A549 (cell line): ENCODE measurements at regions not wholly inside any gene's neighbourhood (a gene's known extent, or its start where the extent isn't known, plus 50 kb on each side); places are given as distances from the start of the nearest gene placed in this dataset.

Source experiments
- ATAC-seq, 2 experiments: fragments of 200-7000 bp in 1 of 2; fragments of >200 bp in 1 of 2; cut with Nextera tagmentation in 1 of 2; cut with Tn5 transposase in 1 of 2; 3 replicates each; pipeline versions ENCODE4 v1.8.0 to v1.9.1; 2018 to 2020; ENCODE audit warnings: mild to moderate bottlenecking in 1 of 2, moderate library complexity in 1 of 2
- CTCF ChIA-PET: fragments of 300-600 bp; sonication (Branson Sonifier 250); formaldehyde crosslinking; extraction: SDS; loops from one replicate; lab custom pipeline; 2021; ENCODE audit warnings: antibody characterized with exemption, inconsistent platforms; lab: Yijun Ruan, JAX
- POLR2A ChIA-PET: fragments of 350-600 bp; formaldehyde crosslinking; extraction: SDS; loops from one replicate; lab custom pipeline; 2021; ENCODE audit warnings: antibody characterized with exemption, inconsistent platforms; lab: Yijun Ruan, JAX
- DNase-seq, 2 experiments: peaks; one replicate each; pipeline versions ENCODE4 v3.0.0 to v3.0.0-alpha.2; 2011 to 2016; ENCODE audit warnings: low read depth in 1 of 2, low spot score in 1 of 2
- FAIRE-seq: peaks from 2 replicates; lab custom pipeline; 2011; peaks lifted over from hg19 to GRCh38; lab: Jason Lieb, UNC
- H3K27ac ChIP-seq, 2 experiments: fragments of >200 bp; sonication (Bioruptor Twin); formaldehyde crosslinking; 3 replicates each; pipeline ENCODE4 v1.5.1; 2016 to 2017
- H3K4me1 ChIP-seq: fragments of >200 bp; sonication (Bioruptor Twin); formaldehyde crosslinking; 3 replicates; pipeline ENCODE4 v1.6.1; 2016
- H3K4me2 ChIP-seq: fragments of >200 bp; sonication (Bioruptor Twin); formaldehyde crosslinking; 3 replicates; pipeline ENCODE4 v1.6.1; 2016
- H3K4me3 ChIP-seq: fragments of >200 bp; sonication (Bioruptor Twin); formaldehyde crosslinking; 3 replicates; pipeline ENCODE4 v1.5.1; 2016
- H3K9me3 ChIP-seq: fragments of >200 bp; sonication (Bioruptor Twin); formaldehyde crosslinking; 3 replicates; pipeline ENCODE4 v1.6.1; 2016
- CBX8 ChIP-seq: fragments of 200-600 bp; sonication (generic); IDR thresholded peaks from 2 replicates; pipeline ENCODE4 v1.6.1; 2016
- CEBPB ChIP-seq, 2 experiments: fragments of >200 bp in 1 of 2; sonication (Bioruptor Twin) in 1 of 2; formaldehyde crosslinking in 1 of 2; IDR thresholded peaks; 2 replicates each; pipeline ENCODE4 v1.6.1; 2012 to 2016
- CHD2 ChIP-seq: fragments of 150-350 bp; IDR thresholded peaks from 2 replicates; pipeline ENCODE4 v1.6.1; 2014; ENCODE audit warnings: low read length; ENCODE audit not compliant: partially characterized antibody
- CHD4 ChIP-seq: fragments of 200-600 bp; sonication (generic); IDR thresholded peaks from 2 replicates; pipeline ENCODE4 v1.6.1; 2016; ENCODE audit warnings: antibody characterized with exemption, mild to moderate bottlenecking, borderline replicate concordance
- FOSB ChIP-seq: fragments of 250-450 bp; sonication (Bioruptor Pico); IDR thresholded peaks from 2 replicates; pipeline ENCODE4 v1.5.0; 2020; ENCODE audit warnings: mild to moderate bottlenecking, moderate library complexity
- GATA3 ChIP-seq: IDR thresholded peaks from 2 replicates; pipeline ENCODE4 v1.6.1; 2012; ENCODE audit warnings: borderline replicate concordance
- HEYL ChIP-seq: fragments of 250-450 bp; sonication (Bioruptor Pico); IDR thresholded peaks from 2 replicates; pipeline ENCODE4 v1.8.0; 2021; ENCODE audit warnings: mild to moderate bottlenecking, moderate library complexity
- HOXB5 ChIP-seq: fragments of 250-450 bp; sonication (Bioruptor Pico); IDR thresholded peaks from 2 replicates; pipeline ENCODE4 v1.5.0; 2020; ENCODE audit warnings: mild to moderate bottlenecking, moderate library complexity
- JUNB ChIP-seq: fragments of >200 bp; sonication (Bioruptor Twin); formaldehyde crosslinking; IDR thresholded peaks from 2 replicates; pipeline ENCODE4 v1.6.1; 2016
- KDM1A ChIP-seq: fragments of 200-600 bp; sonication (generic); IDR thresholded peaks from 2 replicates; pipeline ENCODE4 v1.6.1; 2016; ENCODE audit warnings: low read depth, mild to moderate bottlenecking
- MAX ChIP-seq: IDR thresholded peaks from 2 replicates; pipeline ENCODE4 v1.6.1; 2012
- NFE2L2 ChIP-seq: fragments of 150-350 bp; conservative IDR thresholded peaks from 2 replicates; pipeline ENCODE4 v1.6.1; 2014; ENCODE audit warnings: low read length
- NR3C1 ChIP-seq: fragments of >200 bp; sonication (Bioruptor Twin); formaldehyde crosslinking; IDR thresholded peaks from 3 replicates; pipeline ENCODE4 v1.6.1; 2017
- PHF8 ChIP-seq: fragments of 200-600 bp; sonication (generic); IDR thresholded peaks from 2 replicates; pipeline ENCODE4 v1.6.1; 2016; ENCODE audit warnings: low read depth, mild to moderate bottlenecking, antibody characterized with exemption, moderate library complexity, borderline replicate concordance
- POLR2A ChIP-seq: IDR thresholded peaks from 2 replicates; pipeline ENCODE4 v1.6.1; 2012; ENCODE audit warnings: mild to moderate bottlenecking, low read length
- POLR2AphosphoS2 ChIP-seq: conservative IDR thresholded peaks from 2 replicates; pipeline ENCODE4 v1.6.1; 2012; ENCODE audit warnings: low read length, improper control_type of control experiment, inconsistent platforms
- RARB ChIP-seq: fragments of 250-450 bp; sonication (Bioruptor Pico); IDR thresholded peaks from 2 replicates; pipeline ENCODE4 v1.8.0; 2021; ENCODE audit warnings: mild to moderate bottlenecking, moderate library complexity
- RCOR1 ChIP-seq: fragments of 150-350 bp; IDR thresholded peaks from 2 replicates; pipeline ENCODE4 v1.6.1; 2014; ENCODE audit warnings: antibody characterized with exemption, low read length, low read depth
- REST ChIP-seq: fragments of 200-600 bp; sonication (generic); IDR thresholded peaks from 2 replicates; pipeline ENCODE4 v1.6.1; 2016; ENCODE audit warnings: antibody characterized with exemption, mild to moderate bottlenecking, moderate library complexity
- RFX5 ChIP-seq: fragments of 450-650 bp; IDR thresholded peaks from 2 replicates; pipeline ENCODE4 v1.7.1; 2014; ENCODE audit warnings: antibody characterized with exemption, mild to moderate bottlenecking, moderate library complexity
- ZNF302 ChIP-seq: fragments of 250-450 bp; sonication (Bioruptor Pico); IDR thresholded peaks from 2 replicates; pipeline ENCODE4 v1.9.0; 2021; ENCODE audit warnings: inconsistent platforms, mild to moderate bottlenecking, moderate library complexity
- WGBS: methylation state at CpG from one replicate; pipeline ENCODE4 v1.1.6; 2017; ENCODE audit errors: missing lambda C conversion rate; 5-methylcytosine and 5-hydroxymethylcytosine counted together
- TF ChIP-seq, protein P1 (sequence below): fragments of 150-350 bp; IDR thresholded peaks from 2 replicates; pipeline ENCODE4 v1.6.1; 2014; ENCODE audit warnings: low read depth, mild to moderate bottlenecking, low read length
- TF ChIP-seq, protein P2 (sequence below): fragments of 250-450 bp; sonication (Bioruptor Pico); IDR thresholded peaks from 2 replicates; pipeline ENCODE4 v1.5.0; 2021; ENCODE audit warnings: mild to moderate bottlenecking, moderate library complexity, borderline replicate concordance
- TF ChIP-seq, protein P3 (sequence below): fragments of >200 bp; sonication (Bioruptor Twin); formaldehyde crosslinking; IDR thresholded peaks from 3 replicates; pipeline ENCODE4 v1.6.1; 2016

DNA sequence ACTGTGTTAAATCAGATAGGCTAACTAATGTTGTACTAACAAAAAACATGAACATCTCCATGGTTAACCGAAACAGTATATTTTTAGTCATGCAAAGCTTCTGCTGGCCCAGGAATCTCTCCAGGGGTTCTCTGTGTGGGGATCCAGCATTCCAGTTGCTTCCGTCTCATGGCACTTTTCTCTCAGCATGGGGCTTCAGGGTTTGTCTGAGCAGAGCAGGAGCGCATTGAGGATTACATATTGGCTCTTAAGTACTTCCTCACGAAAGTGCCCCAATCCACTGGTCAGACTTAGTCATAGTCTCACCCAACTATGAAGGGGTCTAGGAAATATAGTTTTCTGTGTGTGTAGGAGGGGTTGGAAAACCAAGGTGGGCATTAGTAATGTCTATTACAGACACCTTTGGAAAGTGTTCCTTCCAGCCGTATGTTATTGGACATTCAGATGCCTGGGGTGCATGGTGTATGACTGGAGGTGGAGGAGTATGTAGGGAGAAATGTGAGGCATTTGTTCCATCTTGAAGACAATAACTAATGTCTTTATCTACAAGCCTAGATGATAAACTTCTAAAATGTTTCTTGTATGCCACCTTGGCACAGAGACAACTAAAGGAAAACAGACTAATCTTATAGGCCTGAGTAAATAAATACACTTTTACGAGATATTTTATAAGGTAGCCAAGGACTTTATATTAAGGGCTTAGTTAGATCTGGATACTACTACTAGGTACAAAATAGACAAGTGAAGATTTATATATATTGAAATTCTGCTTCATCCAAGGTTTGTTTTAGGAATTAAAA, 123.8 kb upstream of the ZEB2 start:
- no peak for DNase-seq
- FAIRE-seq: no peak
- TF ChIP-seq CHD2 (no peak), JUNB (no peak), NR3C1 (no peak), REST (no peak), NFE2L2 (no peak), KDM1A (no peak), RARB (CRISPR knock-in tag) (no peak), CHD4 (no peak), RFX5 (no peak), RCOR1 (no peak), ZNF302 (no peak), POLR2A (no peak), PHF8 (no peak)
- TF ChIP-seq, protein P1, sequence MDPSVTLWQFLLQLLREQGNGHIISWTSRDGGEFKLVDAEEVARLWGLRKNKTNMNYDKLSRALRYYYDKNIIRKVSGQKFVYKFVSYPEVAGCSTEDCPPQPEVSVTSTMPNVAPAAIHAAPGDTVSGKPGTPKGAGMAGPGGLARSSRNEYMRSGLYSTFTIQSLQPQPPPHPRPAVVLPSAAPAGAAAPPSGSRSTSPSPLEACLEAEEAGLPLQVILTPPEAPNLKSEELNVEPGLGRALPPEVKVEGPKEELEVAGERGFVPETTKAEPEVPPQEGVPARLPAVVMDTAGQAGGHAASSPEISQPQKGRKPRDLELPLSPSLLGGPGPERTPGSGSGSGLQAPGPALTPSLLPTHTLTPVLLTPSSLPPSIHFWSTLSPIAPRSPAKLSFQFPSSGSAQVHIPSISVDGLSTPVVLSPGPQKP: no peak
- TF ChIP-seq, protein P2, sequence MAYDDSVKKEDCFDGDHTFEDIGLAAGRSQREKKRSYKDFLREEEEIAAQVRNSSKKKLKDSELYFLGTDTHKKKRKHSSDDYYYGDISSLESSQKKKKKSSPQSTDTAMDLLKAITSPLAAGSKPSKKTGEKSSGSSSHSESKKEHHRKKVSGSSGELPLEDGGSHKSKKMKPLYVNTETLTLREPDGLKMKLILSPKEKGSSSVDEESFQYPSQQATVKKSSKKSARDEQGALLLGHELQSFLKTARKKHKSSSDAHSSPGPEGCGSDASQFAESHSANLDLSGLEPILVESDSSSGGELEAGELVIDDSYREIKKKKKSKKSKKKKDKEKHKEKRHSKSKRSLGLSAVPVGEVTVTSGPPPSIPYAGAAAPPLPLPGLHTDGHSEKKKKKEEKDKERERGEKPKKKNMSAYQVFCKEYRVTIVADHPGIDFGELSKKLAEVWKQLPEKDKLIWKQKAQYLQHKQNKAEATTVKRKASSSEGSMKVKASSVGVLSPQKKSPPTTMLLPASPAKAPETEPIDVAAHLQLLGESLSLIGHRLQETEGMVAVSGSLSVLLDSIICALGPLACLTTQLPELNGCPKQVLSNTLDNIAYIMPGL (CRISPR knock-in tag): no peak
- TF ChIP-seq, all 56 proteins: peak for 0
- ChIA-PET CTCF (interaction anchor here (1.5 kb wide), 1 partner anchor 15 kb away, joined by 3 read pairs; no protein-coding TSS in a partner anchor), POLR2A (no interaction called here)
- ATAC-seq: no peak
- H3K4me2 ChIP-seq: no peak overlapping the region
- no peak overlapping the region for H3K27ac ChIP-seq
- no peaks in the 10 kb centered on the region for H3K9me3 ChIP-seq
- 76% methylated on average over 6 of the region's 6 CpGs for WGBS
- H3K4me3 ChIP-seq: no peak overlapping the region
- H3K4me1 ChIP-seq: no peaks in the 10 kb centered on the region

DNA sequence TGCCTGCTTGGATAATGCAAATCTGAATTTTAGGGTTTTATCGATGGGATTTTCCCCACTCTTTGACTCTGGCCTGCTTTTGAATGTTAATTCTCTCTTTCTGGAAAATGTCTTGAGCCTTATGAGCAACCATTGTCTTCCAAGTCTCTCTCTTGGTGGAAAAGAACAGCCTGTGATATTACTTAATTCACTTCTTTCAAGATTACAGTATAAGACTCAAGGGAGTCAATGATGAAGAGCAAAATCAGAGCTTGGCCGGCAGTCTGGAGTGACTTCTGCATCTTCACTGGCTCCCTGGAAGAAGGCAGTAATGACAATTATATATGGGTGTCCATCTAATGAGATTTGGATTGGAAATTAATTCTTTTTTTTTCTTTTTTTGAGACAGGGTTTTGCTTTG, 122.9 kb upstream of the ZEB2 start:
- ATAC-seq: no peak
- DNase-seq: no peak
- no peak overlapping the region for H3K4me2 ChIP-seq
- no peak for FAIRE-seq
- no peaks in the 10 kb centered on the region for H3K9me3 ChIP-seq
- H3K4me3 ChIP-seq: no peak overlapping the region
- ChIA-PET CTCF (interaction anchor here (1.5 kb wide), 1 partner anchor 16 kb away, joined by 3 read pairs; no protein-coding TSS in a partner anchor), POLR2A (no interaction called here)
- TF ChIP-seq JUNB (no peak), FOSB (CRISPR knock-in tag) (no peak), HOXB5 (CRISPR knock-in tag) (no peak), CEBPB (IDR thresholded peaks at IDR 0.05) (no peak), GATA3 (no peak), POLR2AphosphoS2 (no peak), CBX8 (no peak), NFE2L2 (no peak), HEYL (CRISPR knock-in tag) (no peak), RFX5 (no peak), MAX (no peak), KDM1A (no peak)
- TF ChIP-seq, protein P3, sequence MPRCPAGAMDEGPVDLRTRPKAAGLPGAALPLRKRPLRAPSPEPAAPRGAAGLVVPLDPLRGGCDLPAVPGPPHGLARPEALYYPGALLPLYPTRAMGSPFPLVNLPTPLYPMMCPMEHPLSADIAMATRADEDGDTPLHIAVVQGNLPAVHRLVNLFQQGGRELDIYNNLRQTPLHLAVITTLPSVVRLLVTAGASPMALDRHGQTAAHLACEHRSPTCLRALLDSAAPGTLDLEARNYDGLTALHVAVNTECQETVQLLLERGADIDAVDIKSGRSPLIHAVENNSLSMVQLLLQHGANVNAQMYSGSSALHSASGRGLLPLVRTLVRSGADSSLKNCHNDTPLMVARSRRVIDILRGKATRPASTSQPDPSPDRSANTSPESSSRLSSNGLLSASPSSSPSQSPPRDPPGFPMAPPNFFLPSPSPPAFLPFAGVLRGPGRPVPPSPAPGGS: no peak
- 0 out of 3 replicates have a peak, but pooled peaks cover 3% of the 10 kb centered on the region for H3K4me1 ChIP-seq
- no peak overlapping the region for H3K27ac ChIP-seq
- 74% methylated on average over 2 of the region's 2 CpGs for WGBS
